ENCODE measurements at regions not wholly inside any gene's neighbourhood (a gene's known extent, or its start where the extent isn't known, plus 50 kb on each side); places are given as distances from the start of the nearest gene placed in this dataset.

DNA sequence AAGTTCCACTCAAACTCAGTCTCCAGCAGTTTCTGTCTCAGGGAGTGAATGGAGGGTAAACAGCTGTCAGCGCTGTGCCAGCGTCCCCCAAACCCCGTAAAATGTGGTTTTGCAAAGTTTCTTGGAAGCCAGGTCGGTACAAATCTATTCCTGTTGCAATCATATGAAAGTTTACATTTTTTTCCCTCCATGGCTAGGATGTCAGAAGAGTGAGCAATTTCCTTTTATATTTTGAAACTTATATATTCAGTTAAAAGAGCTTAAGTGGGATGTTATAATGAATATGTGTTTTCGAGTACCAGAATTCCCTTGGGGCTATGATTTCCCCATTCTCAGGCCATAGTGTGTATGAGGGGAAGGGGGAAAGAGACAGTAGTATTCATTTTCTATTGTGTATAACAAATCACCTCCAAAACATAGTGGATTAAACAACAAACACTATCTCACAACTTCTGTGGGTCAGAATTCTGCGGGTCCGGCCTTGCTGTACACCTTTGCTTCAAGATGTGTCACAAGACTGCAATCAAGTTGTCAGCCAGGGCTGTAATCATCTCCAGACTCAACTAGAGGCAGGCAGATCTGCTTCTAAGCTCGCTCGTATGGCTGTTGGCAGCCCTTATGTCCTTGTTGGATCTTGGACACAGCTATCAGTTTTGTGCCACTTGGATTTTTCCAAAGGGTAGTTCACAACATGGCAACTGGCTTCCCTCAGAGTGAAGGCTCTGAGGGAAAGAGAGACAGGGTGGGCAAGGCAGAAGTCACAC, 107.4 kb downstream of the SNX18 start:
- no peak for TF ChIP-seq POLR2A (IDR thresholded peaks at IDR 0.05; ENCODE audit: low read length)
- TF ChIP-seq GATA1 (IDR thresholded peaks at IDR 0.05; ENCODE audit: low read depth, low read length) = no peak
